Adrenal gland (tissue), 9 donors: ENCODE measurements at regions not wholly inside any gene's neighbourhood (a gene's known extent, or its start where the extent isn't known, plus 50 kb on each side); places are given as distances from the start of the nearest gene placed in this dataset.

ENCODE experiments used
- DNase-seq, 7 donors: peaks; one replicate each; pipeline ENCODE4 v3.0.0-alpha.2; 2019 to 2020
- H3K27ac ChIP-seq, 5 donors: fragments of 200-600 bp; sonication (generic) in 4 of 5; 1 replicate in 3 of 5; 2 replicates in 2 of 5; pipeline versions ENCODE4 v1.5.1 to v1.8.0; 2016 to 2020; ENCODE audit warnings: mild to moderate bottlenecking in 1 of 5
- H3K27me3 ChIP-seq: fragments of 200-600 bp; 2 replicates; pipeline ENCODE4 v1.8.0; 2021
- H3K36me3 ChIP-seq, 2 donors: fragments of 200-600 bp; replicated peaks in 1 of 2; 1 replicate in 1 of 2; 2 replicates in 1 of 2; pipeline versions ENCODE4 v1.5.1 to v1.8.0; 2018 to 2022
- H3K4me1 ChIP-seq, 2 donors: fragments of 200-600 bp; replicated peaks in 1 of 2; 1 replicate in 1 of 2; 2 replicates in 1 of 2; pipeline versions ENCODE4 v1.5.1 to v1.8.0; 2018 to 2021
- H3K4me3 ChIP-seq, 4 donors: fragments of 200-600 bp; sonication (generic) in 3 of 4; one replicate each; pipeline ENCODE4 v1.5.1; 2016 to 2018
- H3K9me3 ChIP-seq, 3 donors: fragments of 200-600 bp; sonication (generic) in 1 of 3; replicated peaks in 1 of 3; 1 replicate in 2 of 3; 2 replicates in 1 of 3; pipeline versions ENCODE4 v1.5.1 to v1.8.0; 2016 to 2021
- POLR2A ChIP-seq, 2 donors: fragments of 450-650 bp; IDR thresholded peaks; one replicate each; pipeline ENCODE4 v1.6.1; 2017; ENCODE audit warnings: antibody characterized with exemption in 2 of 2, mild to moderate bottlenecking in 2 of 2, moderate library complexity in 1 of 2
- WGBS, 4 donors: extraction: QIAGEN DNeasy Blood & Tissue Kit in 2 of 4; methylation state at CpG; one replicate each; pipeline versions ENCODE4 v1.1.5 to v1.1.7; 2013 to 2017; 5-methylcytosine and 5-hydroxymethylcytosine counted together
- intact Hi-C, 2 donors: fragments of 100-400 bp; cut with DNase I; formaldehyde crosslinking; loops; one replicate each; pipeline versions ENCODE4 v1.14.1 to v1.15.0; 2022 to 2023
- TF ChIP-seq, protein P1 (sequence below), 6 experiments: fragments of 450-650 bp in 4 of 6; fragments of 200-600 bp in 2 of 6; sonication (generic) in 1 of 6; IDR thresholded peaks; 1 replicate in 5 of 6; 2 replicates in 1 of 6; pipeline versions ENCODE4 v1.5.1 to v1.8.0; 2016 to 2021; ENCODE audit warnings: antibody characterized with exemption in 6 of 6, mild to moderate bottlenecking in 2 of 6, moderate library complexity in 1 of 6
- donor health status: healthy with polysubstance abuse.
- donor health status: Bipolar disorder and iron deficiency.
- donor health status: DM: yes; HTN: yes; CAD: no.
- donor health status: DM: no; HTN: no; CAD: no.
- donor health status: DM: no; HTN: no; CAD: no.

DNA sequence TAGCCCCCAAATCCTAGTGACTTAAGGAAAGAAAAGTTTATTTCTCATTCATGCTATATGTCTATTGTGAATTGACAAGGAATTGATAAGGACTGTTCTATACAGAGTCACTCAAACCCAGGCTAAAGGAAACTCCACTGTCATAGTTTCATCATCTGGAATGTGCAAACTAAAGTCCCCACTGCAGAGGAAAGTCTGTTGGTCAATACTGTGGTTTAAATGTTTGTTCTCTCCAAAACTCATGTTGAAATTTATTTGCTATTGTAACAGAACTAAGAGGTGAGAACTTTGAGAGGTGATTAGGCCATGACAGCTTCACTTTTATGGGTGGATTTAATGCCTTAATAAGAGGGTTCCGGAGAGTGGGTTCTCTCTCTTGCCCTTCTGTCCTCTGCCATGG, 149.6 kb downstream of the COX18 start:
- no peak for TF ChIP-seq POLR2A (IDR thresholded peaks at IDR 0.05)
- TF ChIP-seq, protein P1, sequence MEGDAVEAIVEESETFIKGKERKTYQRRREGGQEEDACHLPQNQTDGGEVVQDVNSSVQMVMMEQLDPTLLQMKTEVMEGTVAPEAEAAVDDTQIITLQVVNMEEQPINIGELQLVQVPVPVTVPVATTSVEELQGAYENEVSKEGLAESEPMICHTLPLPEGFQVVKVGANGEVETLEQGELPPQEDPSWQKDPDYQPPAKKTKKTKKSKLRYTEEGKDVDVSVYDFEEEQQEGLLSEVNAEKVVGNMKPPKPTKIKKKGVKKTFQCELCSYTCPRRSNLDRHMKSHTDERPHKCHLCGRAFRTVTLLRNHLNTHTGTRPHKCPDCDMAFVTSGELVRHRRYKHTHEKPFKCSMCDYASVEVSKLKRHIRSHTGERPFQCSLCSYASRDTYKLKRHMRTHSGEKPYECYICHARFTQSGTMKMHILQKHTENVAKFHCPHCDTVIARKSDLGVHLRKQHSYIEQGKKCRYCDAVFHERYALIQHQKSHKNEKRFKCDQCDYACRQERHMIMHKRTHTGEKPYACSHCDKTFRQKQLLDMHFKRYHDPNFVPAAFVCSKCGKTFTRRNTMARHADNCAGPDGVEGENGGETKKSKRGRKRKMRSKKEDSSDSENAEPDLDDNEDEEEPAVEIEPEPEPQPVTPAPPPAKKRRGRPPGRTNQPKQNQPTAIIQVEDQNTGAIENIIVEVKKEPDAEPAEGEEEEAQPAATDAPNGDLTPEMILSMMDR (IDR thresholded peaks at IDR 0.05) = no peak
- no peaks in the 10 kb centered on the region for H3K4me1 ChIP-seq
- 78 to 93% (median 91%) methylated on average over 1 of the region's 1 CpG for WGBS, 4 donors
- H3K27ac ChIP-seq = no peak overlapping the region
- intact Hi-C loops = no loop called here
- H3K36me3 ChIP-seq = no peaks in the 10 kb centered on the region
- H3K4me3 ChIP-seq = no peak overlapping the region
- no peaks in the 10 kb centered on the region for H3K9me3 ChIP-seq
- DNase-seq = no peak
- no peaks in the 10 kb centered on the region for H3K27me3 ChIP-seq

DNA sequence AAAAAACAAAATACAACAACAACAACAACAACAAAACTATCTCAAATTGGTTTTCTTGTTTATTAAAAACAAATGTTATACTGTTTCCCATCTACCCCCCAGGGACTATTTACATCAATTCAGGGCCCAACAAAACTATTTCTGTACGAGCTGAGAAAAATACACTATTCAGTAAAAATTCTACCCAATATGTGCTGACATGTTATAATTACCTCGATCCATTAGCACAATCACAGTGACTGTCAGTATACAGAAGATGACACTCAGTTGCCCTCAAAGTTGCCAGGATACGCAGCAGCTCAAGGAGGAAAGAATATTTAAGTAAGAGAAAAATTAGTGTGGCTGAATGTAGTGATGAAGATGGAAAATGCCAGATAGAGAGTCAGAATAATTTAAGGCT, 150.1 kb downstream of the COX18 start:
- TF ChIP-seq, protein P1 (IDR thresholded peaks at IDR 0.05) = no peak
- no peak for TF ChIP-seq POLR2A (IDR thresholded peaks at IDR 0.05)
- Histone ChIP-seq H3K36me3 (no peaks in the 10 kb centered on the region), H3K27ac (no peak overlapping the region), H3K4me3 (no peak overlapping the region), H3K9me3 (no peaks in the 10 kb centered on the region), H3K4me1 (no peaks in the 10 kb centered on the region), H3K27me3 (no peaks in the 10 kb centered on the region)
- WGBS, 4 donors = 63 to 75% (median 74%) methylated on average over 3 of the region's 3 CpGs
- no peak for DNase-seq
- intact Hi-C loops = no loop called here

DNA sequence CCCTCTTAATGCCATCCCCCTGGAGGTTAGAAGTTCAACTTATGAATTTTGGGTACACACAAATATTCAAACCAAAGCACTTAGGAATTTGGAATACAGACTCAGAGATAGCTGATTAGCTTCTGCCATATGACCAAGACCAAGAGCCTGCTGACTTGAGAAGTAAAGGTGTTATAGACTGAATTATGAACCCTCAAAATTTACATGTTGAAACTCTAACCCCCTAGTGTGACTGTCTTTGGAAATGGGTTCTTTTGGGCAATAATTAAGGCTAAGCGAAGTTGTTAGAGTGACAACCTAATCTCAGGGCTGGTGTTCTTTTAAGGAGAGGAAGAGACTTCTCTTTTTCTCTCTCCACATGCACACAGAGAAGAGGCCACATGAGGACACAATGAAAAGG, 151.2 kb downstream of the COX18 start:
- Histone ChIP-seq H3K27me3 (no peaks in the 10 kb centered on the region), H3K9me3 (no peaks in the 10 kb centered on the region), H3K36me3 (no peaks in the 10 kb centered on the region), H3K4me1 (no peaks in the 10 kb centered on the region), H3K27ac (no peak overlapping the region), H3K4me3 (no peak overlapping the region)
- intact Hi-C loops = no loop called here
- TF ChIP-seq POLR2A (IDR thresholded peaks at IDR 0.05) = no peak
- TF ChIP-seq, protein P1 (IDR thresholded peaks at IDR 0.05) = no peak
- DNase-seq = no peak
- WGBS, 4 donors = 70 to 86% (median 78%) methylated on average over 1 of the region's 1 CpG

DNA sequence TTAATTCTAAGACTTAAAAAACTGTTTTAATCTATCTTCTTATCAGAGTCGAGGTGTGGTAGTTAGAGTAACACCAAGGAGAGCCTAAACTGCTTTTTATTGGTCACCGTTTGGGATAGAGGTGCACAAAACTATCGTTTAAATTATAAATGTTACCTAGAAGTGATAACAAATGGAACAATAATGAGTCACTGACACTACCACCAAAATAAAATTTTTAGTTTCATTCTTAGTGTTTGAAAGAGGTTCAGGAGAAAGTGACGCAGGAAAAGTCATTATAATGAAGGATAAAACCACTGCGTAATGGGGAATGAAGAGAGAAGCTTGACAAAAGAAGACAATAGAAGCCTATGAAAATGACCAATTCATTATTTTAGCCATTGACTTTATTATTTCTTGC, 158.2 kb downstream of the COX18 start:
- Histone ChIP-seq H3K27me3 (no peaks in the 10 kb centered on the region), H3K9me3 (no peaks in the 10 kb centered on the region), H3K4me3 (no peak overlapping the region), H3K36me3 (no peaks in the 10 kb centered on the region), H3K4me1 (no peaks in the 10 kb centered on the region), H3K27ac (no peak overlapping the region)
- intact Hi-C loops = no loop called here
- 40 to 66% (median 43%) methylated on average over 5 of the region's 5 CpGs for WGBS, 4 donors
- no peak for DNase-seq
- TF ChIP-seq POLR2A (IDR thresholded peaks at IDR 0.05) = no peak
- TF ChIP-seq, protein P1 (IDR thresholded peaks at IDR 0.05) = no peak
